ENCODE measurements at regions not wholly inside any gene's neighbourhood (a gene's known extent, or its start where the extent isn't known, plus 50 kb on each side); places are given as distances from the start of the nearest gene placed in this dataset.

DNA sequence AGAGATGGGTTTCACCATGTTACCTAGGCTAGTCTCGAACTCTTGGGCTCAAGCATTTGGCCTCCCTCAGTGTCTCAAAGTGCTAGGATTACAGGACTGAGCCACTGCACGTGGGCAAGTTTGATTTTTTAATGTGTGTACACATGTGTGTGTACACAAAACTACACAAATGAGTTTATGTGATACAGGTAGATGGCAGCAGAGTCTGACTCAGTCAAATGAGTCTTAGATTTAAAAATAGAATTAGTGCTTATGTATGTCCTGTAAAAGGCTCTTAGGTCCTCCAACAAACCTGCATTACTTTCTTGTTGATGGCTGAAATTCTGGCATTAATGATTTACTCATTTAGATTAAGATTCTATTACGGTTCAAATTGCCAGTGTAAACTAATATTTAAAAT, 293.7 kb downstream of the PCDH17 start:
- Mint-ChIP-seq H3K4me1 (ENCODE audit: unreplicated experiment) (peaks cover 3% of the 10 kb centered on the region), H3K27me3 (ENCODE audit: unreplicated experiment) (no peaks in the 10 kb centered on the region), H3K9me3 (ENCODE audit: unreplicated experiment) (no peaks in the 10 kb centered on the region), H3K27ac (ENCODE audit: unreplicated experiment) (no peak overlapping the region), H3K4me3 (ENCODE audit: unreplicated experiment) (no peak overlapping the region), H3K36me3 (ENCODE audit: low read depth, unreplicated experiment) (no peaks in the 10 kb centered on the region)
- no peak for DNase-seq (ENCODE audit: low spot score)
- TF ChIP-seq, protein P1, sequence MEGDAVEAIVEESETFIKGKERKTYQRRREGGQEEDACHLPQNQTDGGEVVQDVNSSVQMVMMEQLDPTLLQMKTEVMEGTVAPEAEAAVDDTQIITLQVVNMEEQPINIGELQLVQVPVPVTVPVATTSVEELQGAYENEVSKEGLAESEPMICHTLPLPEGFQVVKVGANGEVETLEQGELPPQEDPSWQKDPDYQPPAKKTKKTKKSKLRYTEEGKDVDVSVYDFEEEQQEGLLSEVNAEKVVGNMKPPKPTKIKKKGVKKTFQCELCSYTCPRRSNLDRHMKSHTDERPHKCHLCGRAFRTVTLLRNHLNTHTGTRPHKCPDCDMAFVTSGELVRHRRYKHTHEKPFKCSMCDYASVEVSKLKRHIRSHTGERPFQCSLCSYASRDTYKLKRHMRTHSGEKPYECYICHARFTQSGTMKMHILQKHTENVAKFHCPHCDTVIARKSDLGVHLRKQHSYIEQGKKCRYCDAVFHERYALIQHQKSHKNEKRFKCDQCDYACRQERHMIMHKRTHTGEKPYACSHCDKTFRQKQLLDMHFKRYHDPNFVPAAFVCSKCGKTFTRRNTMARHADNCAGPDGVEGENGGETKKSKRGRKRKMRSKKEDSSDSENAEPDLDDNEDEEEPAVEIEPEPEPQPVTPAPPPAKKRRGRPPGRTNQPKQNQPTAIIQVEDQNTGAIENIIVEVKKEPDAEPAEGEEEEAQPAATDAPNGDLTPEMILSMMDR (IDR thresholded peaks at IDR 0.05; ENCODE audit: unreplicated experiment), result no peak

DNA sequence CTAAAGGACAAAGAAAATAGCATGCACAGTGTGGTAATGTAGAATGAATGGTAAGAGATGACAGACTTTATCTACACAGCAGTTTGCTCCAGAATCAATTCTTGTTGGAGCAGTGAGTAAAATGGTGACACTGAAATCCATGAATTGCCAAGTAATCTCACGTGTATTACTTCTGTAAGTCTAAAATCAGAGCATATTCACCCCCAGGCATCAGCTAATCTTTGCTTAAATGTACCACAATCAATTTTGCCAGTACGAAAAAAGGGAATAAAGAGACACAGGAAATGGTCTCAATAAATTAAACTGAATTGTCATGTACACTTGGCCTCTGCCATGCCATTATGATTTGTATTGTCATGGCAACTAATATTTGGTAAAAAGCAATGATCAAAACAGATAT, 294.2 kb downstream of the PCDH17 start:
- Mint-ChIP-seq H3K27me3 (ENCODE audit: unreplicated experiment) (no peaks in the 10 kb centered on the region), H3K9me3 (ENCODE audit: unreplicated experiment) (no peaks in the 10 kb centered on the region), H3K27ac (ENCODE audit: unreplicated experiment) (no peak overlapping the region), H3K36me3 (ENCODE audit: low read depth, unreplicated experiment) (no peaks in the 10 kb centered on the region), H3K4me3 (ENCODE audit: unreplicated experiment) (no peak overlapping the region), H3K4me1 (ENCODE audit: unreplicated experiment) (peaks cover 1% of the 10 kb centered on the region)
- TF ChIP-seq, protein P1 (IDR thresholded peaks at IDR 0.05; ENCODE audit: unreplicated experiment), result no peak
- no peak for DNase-seq (ENCODE audit: low spot score)

DNA sequence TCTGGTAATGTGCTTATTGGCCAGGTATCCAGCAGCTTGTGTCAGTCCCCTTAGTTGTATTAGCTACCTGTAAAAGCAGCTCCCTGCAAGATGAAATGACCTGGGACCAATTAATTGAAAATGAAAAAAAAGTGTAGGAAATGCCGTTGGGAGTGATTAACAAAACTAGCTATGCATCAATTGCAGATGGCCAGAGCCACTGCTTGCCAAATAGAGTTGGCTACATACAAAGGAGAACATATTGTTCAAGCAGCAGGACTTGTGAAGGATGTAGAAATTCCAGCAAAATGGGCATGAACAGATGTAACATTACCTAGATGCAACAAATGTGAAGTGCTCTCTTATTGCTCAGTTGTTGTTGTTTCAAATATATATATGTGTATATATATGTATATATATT, 300.5 kb downstream of the PCDH17 start:
- Mint-ChIP-seq H3K9me3 (ENCODE audit: unreplicated experiment) (no peaks in the 10 kb centered on the region), H3K27me3 (ENCODE audit: unreplicated experiment) (no peaks in the 10 kb centered on the region), H3K36me3 (ENCODE audit: low read depth, unreplicated experiment) (no peaks in the 10 kb centered on the region), H3K4me3 (ENCODE audit: unreplicated experiment) (no peak overlapping the region), H3K27ac (ENCODE audit: unreplicated experiment) (no peak overlapping the region), H3K4me1 (ENCODE audit: unreplicated experiment) (no peaks in the 10 kb centered on the region)
- no peak for DNase-seq (ENCODE audit: low spot score)
- TF ChIP-seq, protein P1 (IDR thresholded peaks at IDR 0.05; ENCODE audit: unreplicated experiment), result no peak

DNA sequence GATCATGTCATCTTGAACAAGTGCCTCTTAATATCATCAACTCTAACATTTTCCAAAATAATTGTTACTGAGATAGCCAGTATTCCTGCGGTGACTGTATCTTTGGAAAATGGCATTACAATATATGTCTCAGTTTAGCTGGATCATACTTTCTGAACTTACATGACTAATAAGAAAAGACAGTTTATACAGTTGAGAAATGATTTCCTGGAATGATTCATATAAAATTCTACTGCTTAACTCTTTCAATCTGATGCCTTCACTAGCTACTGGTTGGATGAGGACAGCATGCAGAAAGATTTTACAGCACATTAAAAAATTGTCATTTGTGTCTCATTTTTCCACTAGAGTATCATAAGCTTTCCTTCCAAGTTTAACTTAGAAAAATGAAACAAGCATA, 302.1 kb downstream of the PCDH17 start:
- no peak overlapping the region for H3K4me3 Mint-ChIP-seq (ENCODE audit: unreplicated experiment)
- H3K36me3 Mint-ChIP-seq (ENCODE audit: low read depth, unreplicated experiment), result no peaks in the 10 kb centered on the region
- TF ChIP-seq, protein P1 (IDR thresholded peaks at IDR 0.05; ENCODE audit: unreplicated experiment), result no peak
- no peaks in the 10 kb centered on the region for H3K9me3 Mint-ChIP-seq (ENCODE audit: unreplicated experiment)
- H3K27me3 Mint-ChIP-seq (ENCODE audit: unreplicated experiment), result no peaks in the 10 kb centered on the region
- no peak overlapping the region for H3K27ac Mint-ChIP-seq (ENCODE audit: unreplicated experiment)
- no peak for DNase-seq (ENCODE audit: low spot score)
- H3K4me1 Mint-ChIP-seq (ENCODE audit: unreplicated experiment), result no peaks in the 10 kb centered on the region

DNA sequence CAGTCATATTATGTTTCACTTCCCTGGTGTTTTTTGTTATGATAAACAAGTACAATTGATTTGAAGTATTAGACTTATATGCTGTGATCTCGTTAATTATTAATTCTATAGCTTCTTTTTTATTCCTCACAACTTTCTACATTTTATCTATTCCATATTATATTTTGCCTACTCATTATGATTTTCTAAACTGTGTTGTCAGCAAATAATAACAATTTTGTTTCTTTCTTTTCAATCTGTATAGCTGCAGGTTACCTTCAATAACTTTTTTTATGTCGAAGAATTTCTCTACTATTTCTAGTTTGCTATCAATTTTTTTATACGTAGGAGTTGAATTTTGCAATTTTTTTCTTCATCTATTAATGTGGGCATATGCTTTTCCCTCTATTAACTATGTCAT, 304.4 kb downstream of the PCDH17 start:
- Mint-ChIP-seq H3K27ac (ENCODE audit: unreplicated experiment) (no peak overlapping the region), H3K27me3 (ENCODE audit: unreplicated experiment) (no peaks in the 10 kb centered on the region), H3K4me1 (ENCODE audit: unreplicated experiment) (peaks cover 1% of the 10 kb centered on the region), H3K36me3 (ENCODE audit: low read depth, unreplicated experiment) (no peaks in the 10 kb centered on the region), H3K4me3 (ENCODE audit: unreplicated experiment) (no peak overlapping the region), H3K9me3 (ENCODE audit: unreplicated experiment) (no peaks in the 10 kb centered on the region)
- no peak for DNase-seq (ENCODE audit: low spot score)
- TF ChIP-seq, protein P1 (IDR thresholded peaks at IDR 0.05; ENCODE audit: unreplicated experiment), result no peak

Measured in endothelial cell (in vitro differentiated cells).